IMR-90 (cell line): ENCODE measurements at regions not wholly inside any gene's neighbourhood (a gene's known extent, or its start where the extent isn't known, plus 50 kb on each side); places are given as distances from the start of the nearest gene placed in this dataset.

Experiments used
- ATAC-seq: fragments of 200-7000 bp; cut with Tn5 transposase; 2 replicates; pipeline ENCODE4 v1.9.1; 2020; ENCODE audit warnings: low read depth, mild to moderate bottlenecking, moderate library complexity
- BruUV-seq: library from RNA; stranded (reverse); fragments of 400-500 nt; replicated peaks from 2 replicates; lab custom pipeline; 2021; lab: Mats Ljungman, UMichigan
- CTCF ChIA-PET: fragments of 300-600 bp; formaldehyde crosslinking; extraction: SDS; loops from one replicate; lab custom pipeline; 2021; ENCODE audit warnings: antibody characterized with exemption; lab: Yijun Ruan, JAX
- POLR2A ChIA-PET: fragments of 300-600 bp; sonication (Branson Sonifier 250); formaldehyde crosslinking; loops from one replicate; lab custom pipeline; 2022; ENCODE audit warnings: antibody characterized with exemption; ENCODE audit not compliant: unreplicated experiment; lab: Charles Lee
- DNase-seq: peaks from one replicate; pipeline ENCODE4 v3.0.0; 2013
- H2AFZ ChIP-seq: replicated peaks from 2 replicates; pipeline ENCODE3; 2013; ENCODE audit warnings: low read length, mild to moderate bottlenecking; ENCODE audit not compliant: poor library complexity
- H2AK5ac ChIP-seq: 2 replicates; pipeline ENCODE4 v1.6.1; 2013; ENCODE audit warnings: low read depth, low read length, inconsistent platforms
- H2AK9ac ChIP-seq: replicated peaks from 2 replicates; pipeline ENCODE3; 2013; ENCODE audit warnings: mild to moderate bottlenecking, low read depth, low read length, moderate library complexity; ENCODE audit not compliant: poor library complexity
- H2BK120ac ChIP-seq: 2 replicates; pipeline ENCODE4 v1.6.1; 2013; ENCODE audit warnings: low read depth, low read length, inconsistent platforms
- H2BK15ac ChIP-seq: 3 replicates; pipeline ENCODE4 v1.6.1; 2013; ENCODE audit warnings: low read depth, low read length, inconsistent platforms
- H2BK20ac ChIP-seq: 2 replicates; pipeline ENCODE4 v1.6.1; 2013; ENCODE audit warnings: low read depth, mild to moderate bottlenecking, inconsistent platforms, low read length, moderate library complexity
- H2BK5ac ChIP-seq: 2 replicates; pipeline ENCODE4 v1.6.1; 2013; ENCODE audit warnings: mild to moderate bottlenecking, low read depth, low read length, inconsistent platforms; ENCODE audit not compliant: poor library complexity, severe bottlenecking
- H3K14ac ChIP-seq: replicated peaks from 2 replicates; pipeline ENCODE4 v1.6.1; 2013; ENCODE audit warnings: low read depth, low read length, inconsistent platforms
- H3K18ac ChIP-seq: 2 replicates; pipeline ENCODE4 v1.6.1; 2013; ENCODE audit warnings: low read depth, low read length, control low read depth
- H3K23ac ChIP-seq: 2 replicates; pipeline ENCODE4 v1.6.1; 2013; ENCODE audit warnings: low read depth, low read length, inconsistent platforms
- H3K27ac ChIP-seq: 2 replicates; pipeline ENCODE4 v1.5.1; 2013; ENCODE audit warnings: mild to moderate bottlenecking, control low read depth, low read length; ENCODE audit not compliant: insufficient read depth
- H3K27me3 ChIP-seq: 2 replicates; pipeline ENCODE4 v1.6.1; 2013; ENCODE audit warnings: low read length; ENCODE audit not compliant: control insufficient read depth, insufficient read depth
- H3K36me3 ChIP-seq: 2 replicates; pipeline ENCODE4 v1.6.1; 2013; ENCODE audit warnings: low read length, mixed read lengths; ENCODE audit not compliant: control insufficient read depth, insufficient read depth
- H3K4ac ChIP-seq: 2 replicates; pipeline ENCODE4 v1.6.1; 2013; ENCODE audit warnings: low read depth, low read length, inconsistent platforms
- H3K4me1 ChIP-seq: 2 replicates; pipeline ENCODE4 v1.6.1; 2013; ENCODE audit warnings: low read length, mixed read lengths; ENCODE audit not compliant: control insufficient read depth, insufficient read depth
- H3K4me2 ChIP-seq: 2 replicates; pipeline ENCODE4 v1.6.1; 2013; ENCODE audit warnings: low read depth, mild to moderate bottlenecking, control low read depth, low read length, moderate library complexity
- H3K4me3 ChIP-seq: 2 replicates; pipeline ENCODE4 v1.5.1; 2013; ENCODE audit warnings: low read depth, mild to moderate bottlenecking, control low read depth, low read length, moderate library complexity; ENCODE audit not compliant: insufficient read depth
- H3K56ac ChIP-seq: 2 replicates; pipeline ENCODE4 v1.6.1; 2013; ENCODE audit warnings: low read length, inconsistent platforms; ENCODE audit not compliant: insufficient read depth; ENCODE audit errors: extremely low read depth
- H3K79me1 ChIP-seq, 2 experiments: 2 replicates each; pipeline ENCODE4 v1.6.1; 2013; ENCODE audit warnings: low read length in 2 of 2, inconsistent platforms in 1 of 2, low read depth in 1 of 2
- H3K9ac ChIP-seq: 2 replicates; pipeline ENCODE4 v1.6.1; 2013; ENCODE audit warnings: low read depth, low read length, control low read depth
- H3K9me1 ChIP-seq: 2 replicates; pipeline ENCODE4 v1.6.1; 2013; ENCODE audit warnings: low read length, inconsistent platforms; ENCODE audit not compliant: insufficient read depth
- H3K9me3 ChIP-seq: 2 replicates; pipeline ENCODE4 v1.6.1; 2013; ENCODE audit warnings: low read length; ENCODE audit not compliant: control insufficient read depth, insufficient read depth
- H4K20me1 ChIP-seq: 2 replicates; pipeline ENCODE4 v1.6.1; 2013; ENCODE audit warnings: low read length, inconsistent platforms; ENCODE audit not compliant: insufficient read depth
- H4K5ac ChIP-seq: 2 replicates; pipeline ENCODE4 v1.6.1; 2013; ENCODE audit warnings: mild to moderate bottlenecking, low read depth, low read length, control low read depth
- H4K8ac ChIP-seq, 2 experiments: 2 replicates each; pipeline ENCODE4 v1.6.1; 2013; ENCODE audit warnings: low read depth in 2 of 2, low read length in 2 of 2, control low read depth in 1 of 2, inconsistent platforms in 1 of 2
- H4K91ac ChIP-seq: 2 replicates; pipeline ENCODE4 v1.6.1; 2013; ENCODE audit warnings: low read depth, low read length, inconsistent platforms; ENCODE audit not compliant: insufficient read depth
- BHLHE40 ChIP-seq: fragments of 150-350 bp; IDR thresholded peaks from 2 replicates; pipeline ENCODE4 v1.6.1; 2016; ENCODE audit warnings: mild to moderate bottlenecking, low read depth, low read length
- CHD1 ChIP-seq: IDR thresholded peaks from 2 replicates; pipeline ENCODE4 v1.6.1; 2012; ENCODE audit warnings: low read depth, low read length, improper control_type of control experiment
- FOS ChIP-seq: fragments of 150-350 bp; IDR thresholded peaks from 2 replicates; pipeline ENCODE4 v1.6.1; 2016; ENCODE audit warnings: low read depth, low read length
- MAFK ChIP-seq: IDR thresholded peaks from 2 replicates; pipeline ENCODE4 v1.6.1; 2012; ENCODE audit warnings: low read depth, low read length, improper control_type of control experiment
- MXI1 ChIP-seq: IDR thresholded peaks from 2 replicates; pipeline ENCODE4 v1.6.1; 2012; ENCODE audit warnings: low read depth, mild to moderate bottlenecking, low read length, moderate library complexity, borderline replicate concordance
- NFE2L2 ChIP-seq: fragments of 150-350 bp; IDR thresholded peaks from 2 replicates; pipeline ENCODE4 v1.6.1; 2016; ENCODE audit warnings: low read depth, mild to moderate bottlenecking, low read length
- POLR2A ChIP-seq: IDR thresholded peaks from 2 replicates; pipeline ENCODE4 v1.6.1; 2012; ENCODE audit warnings: mild to moderate bottlenecking, low read depth, low read length
- RCOR1 ChIP-seq: IDR thresholded peaks from 2 replicates; pipeline ENCODE4 v1.6.1; 2012; ENCODE audit warnings: mild to moderate bottlenecking, low read length, improper control_type of control experiment; ENCODE audit not compliant: insufficient replicate concordance
- RFX5 ChIP-seq: IDR thresholded peaks from 2 replicates; pipeline ENCODE4 v1.8.0; 2012; ENCODE audit warnings: low read depth, mild to moderate bottlenecking, low read length, moderate library complexity
- SMC3 ChIP-seq: fragments of 150-350 bp; IDR thresholded peaks from 2 replicates; pipeline ENCODE4 v1.6.1; 2016; ENCODE audit warnings: low read depth, mild to moderate bottlenecking, antibody characterized with exemption, low read length, moderate library complexity
- WGBS, 2 experiments: methylation state at CpG; one replicate each; pipeline versions ENCODE4 v1.1.5 to v1.1.7; 2013; ENCODE audit warnings: missing lambda C conversion rate in 2 of 2; ENCODE audit not compliant: insufficient read length in 1 of 2; ENCODE audit errors: extremely low coverage in 2 of 2; 5-methylcytosine and 5-hydroxymethylcytosine counted together
- dilution Hi-C: fragments of 300-500 bp; cut with HindIII; formaldehyde crosslinking; loops from one replicate; pipeline ENCODE4 v1.14.3; 2018; ENCODE audit warnings: low sequenced_read_pairs; ENCODE audit not compliant: unreplicated experiment
- in situ Hi-C: fragments of 300-500 bp; cut with MboI; formaldehyde crosslinking; loops from 3 replicates; pipeline ENCODE4 v1.14.3; 2019; ENCODE audit warnings: low sequenced_read_pairs, inconsistent platforms, mixed read lengths
- intact Hi-C: fragments of 100-400 bp; cut with micrococcal nuclease; formaldehyde crosslinking; loops from 2 replicates; pipeline ENCODE4 v1.10.0; 2022
- TF ChIP-seq, protein P1 (sequence below): fragments of 150-350 bp; IDR thresholded peaks from 2 replicates; pipeline ENCODE4 v1.6.1; 2016; ENCODE audit warnings: low read depth, mild to moderate bottlenecking, low read length, moderate library complexity, borderline replicate concordance
- TF ChIP-seq, protein P2 (sequence below): conservative IDR thresholded peaks from 2 replicates; pipeline ENCODE4 v1.5.1; 2012; ENCODE audit warnings: mild to moderate bottlenecking, low read depth, low read length, improper control_type of control experiment

DNA sequence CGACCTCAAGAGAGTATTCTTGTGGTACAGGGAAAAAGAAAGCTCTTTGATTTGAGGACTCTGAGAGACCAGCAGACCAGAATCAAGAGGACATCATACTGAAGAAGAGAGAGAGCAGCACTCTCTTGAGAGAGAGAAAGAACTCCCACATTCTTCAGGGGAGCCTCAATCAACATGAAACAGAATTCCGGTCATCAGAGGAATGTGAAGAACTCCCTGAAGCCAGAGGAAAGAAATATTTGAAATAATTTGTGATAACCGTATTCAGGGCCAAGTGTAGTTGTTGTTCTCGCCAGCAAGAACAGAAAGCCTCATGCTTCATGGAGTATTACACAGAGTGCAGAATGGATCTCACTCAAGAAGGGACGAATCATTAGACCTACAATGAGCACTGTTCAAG is 363.8 kb upstream of the TMEM132C start:
- Histone ChIP-seq H3K4me3 (no peak overlapping the region), H2BK20ac (no peak overlapping the region), H4K8ac (no peak overlapping the region), H2AK9ac (no peak overlapping the region), H3K56ac (no peak overlapping the region), H3K36me3 (no peaks in the 10 kb centered on the region), H4K20me1 (no peaks in the 10 kb centered on the region), H3K14ac (no peak overlapping the region), H3K4ac (no peak overlapping the region), H3K23ac (no peak overlapping the region), H2BK15ac (no peak overlapping the region), H2BK120ac (no peak overlapping the region), H3K27ac (no peak overlapping the region), H2BK5ac (no peak overlapping the region), H3K4me2 (no peak overlapping the region), H3K9me3 (peaks cover 9% of the 10 kb centered on the region), H3K9ac (no peak overlapping the region), H3K18ac (no peak overlapping the region), H4K91ac (no peak overlapping the region), H2AK5ac (no peak overlapping the region), H2AFZ (no peak overlapping the region), H4K5ac (no peak overlapping the region), H3K4me1 (no peaks in the 10 kb centered on the region), H3K9me1 (no peaks in the 10 kb centered on the region), H3K79me1 (no peaks in the 10 kb centered on the region), H3K27me3 (no peaks in the 10 kb centered on the region)
- in situ Hi-C loops = no loop called here
- DNase-seq (no peak), ATAC-seq (no peak)
- no TSS peak for BruUV-seq
- 40% methylated on average over 1 of the region's 5 CpGs; no CpG with 5 or more reads in 1 of the 2 experiments for WGBS, 2 experiments
- TF ChIP-seq, protein P1, sequence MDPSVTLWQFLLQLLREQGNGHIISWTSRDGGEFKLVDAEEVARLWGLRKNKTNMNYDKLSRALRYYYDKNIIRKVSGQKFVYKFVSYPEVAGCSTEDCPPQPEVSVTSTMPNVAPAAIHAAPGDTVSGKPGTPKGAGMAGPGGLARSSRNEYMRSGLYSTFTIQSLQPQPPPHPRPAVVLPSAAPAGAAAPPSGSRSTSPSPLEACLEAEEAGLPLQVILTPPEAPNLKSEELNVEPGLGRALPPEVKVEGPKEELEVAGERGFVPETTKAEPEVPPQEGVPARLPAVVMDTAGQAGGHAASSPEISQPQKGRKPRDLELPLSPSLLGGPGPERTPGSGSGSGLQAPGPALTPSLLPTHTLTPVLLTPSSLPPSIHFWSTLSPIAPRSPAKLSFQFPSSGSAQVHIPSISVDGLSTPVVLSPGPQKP = no peak
- no peak for TF ChIP-seq POLR2A
- no peak for TF ChIP-seq NFE2L2
- TF ChIP-seq BHLHE40 = no peak
- TF ChIP-seq MAFK = no peak
- TF ChIP-seq RCOR1 = no peak
- TF ChIP-seq CHD1 = no peak
- no peak for TF ChIP-seq FOS
- TF ChIP-seq, protein P2, sequence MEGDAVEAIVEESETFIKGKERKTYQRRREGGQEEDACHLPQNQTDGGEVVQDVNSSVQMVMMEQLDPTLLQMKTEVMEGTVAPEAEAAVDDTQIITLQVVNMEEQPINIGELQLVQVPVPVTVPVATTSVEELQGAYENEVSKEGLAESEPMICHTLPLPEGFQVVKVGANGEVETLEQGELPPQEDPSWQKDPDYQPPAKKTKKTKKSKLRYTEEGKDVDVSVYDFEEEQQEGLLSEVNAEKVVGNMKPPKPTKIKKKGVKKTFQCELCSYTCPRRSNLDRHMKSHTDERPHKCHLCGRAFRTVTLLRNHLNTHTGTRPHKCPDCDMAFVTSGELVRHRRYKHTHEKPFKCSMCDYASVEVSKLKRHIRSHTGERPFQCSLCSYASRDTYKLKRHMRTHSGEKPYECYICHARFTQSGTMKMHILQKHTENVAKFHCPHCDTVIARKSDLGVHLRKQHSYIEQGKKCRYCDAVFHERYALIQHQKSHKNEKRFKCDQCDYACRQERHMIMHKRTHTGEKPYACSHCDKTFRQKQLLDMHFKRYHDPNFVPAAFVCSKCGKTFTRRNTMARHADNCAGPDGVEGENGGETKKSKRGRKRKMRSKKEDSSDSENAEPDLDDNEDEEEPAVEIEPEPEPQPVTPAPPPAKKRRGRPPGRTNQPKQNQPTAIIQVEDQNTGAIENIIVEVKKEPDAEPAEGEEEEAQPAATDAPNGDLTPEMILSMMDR = no peak
- TF ChIP-seq SMC3 = no peak
- TF ChIP-seq MXI1 = no peak
- no peak for TF ChIP-seq RFX5
- CTCF ChIA-PET = no interaction called here
- intact Hi-C loops = loop anchor here (5.0 kb wide), 1 partner anchor 369 kb away; no protein-coding TSS in a partner anchor
- POLR2A ChIA-PET = no interaction called here
- dilution Hi-C loops = no loop called here
